ENCODE measurements at regions not wholly inside any gene's neighbourhood (a gene's known extent, or its start where the extent isn't known, plus 50 kb on each side); places are given as distances from the start of the nearest gene placed in this dataset.

- no peak for TF ChIP-seq CTCF (optimal IDR thresholded peaks at IDR 0.05 in 1 of 3, IDR thresholded peaks at IDR 0.05 in 1 of 3, conservative IDR thresholded peaks at IDR 0.05 in 1 of 3; ENCODE audit: extremely low read depth in 1 of 3, insufficient read depth in 2 of 3, low read length in 3 of 3)
- no peak for TF ChIP-seq EZH2 (IDR thresholded peaks at IDR 0.05; ENCODE audit: low read length)
Observed at GRCh38 chr4:123890889-123891288, 494.3 kb downstream of the SPRY1 start.
